ENCODE measurements at regions not wholly inside any gene's neighbourhood (a gene's known extent, or its start where the extent isn't known, plus 50 kb on each side); places are given as distances from the start of the nearest gene placed in this dataset.

DNA sequence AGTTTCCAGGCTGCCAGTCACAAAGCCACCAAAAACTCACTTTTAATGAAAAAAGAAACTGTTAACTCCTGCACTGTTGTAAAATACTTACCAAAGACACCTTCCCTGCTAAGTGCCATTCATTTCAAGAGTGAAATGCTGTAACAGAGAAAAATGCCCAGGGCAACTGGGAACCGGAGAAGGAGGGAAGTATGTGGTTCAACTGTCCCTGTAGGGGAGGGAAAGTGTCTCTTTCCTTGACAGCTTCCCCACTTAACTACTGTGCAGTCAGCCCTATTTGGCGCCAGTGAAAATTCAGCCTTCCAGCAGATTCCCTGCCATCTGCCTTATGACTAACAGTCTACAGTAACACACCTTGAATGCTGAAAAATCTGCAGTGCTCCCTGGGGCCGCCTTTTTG, 789.0 kb downstream of the DIAPH3 start:
- H3K27ac ChIP-seq: no peak overlapping the region
- TF ChIP-seq, protein P1, sequence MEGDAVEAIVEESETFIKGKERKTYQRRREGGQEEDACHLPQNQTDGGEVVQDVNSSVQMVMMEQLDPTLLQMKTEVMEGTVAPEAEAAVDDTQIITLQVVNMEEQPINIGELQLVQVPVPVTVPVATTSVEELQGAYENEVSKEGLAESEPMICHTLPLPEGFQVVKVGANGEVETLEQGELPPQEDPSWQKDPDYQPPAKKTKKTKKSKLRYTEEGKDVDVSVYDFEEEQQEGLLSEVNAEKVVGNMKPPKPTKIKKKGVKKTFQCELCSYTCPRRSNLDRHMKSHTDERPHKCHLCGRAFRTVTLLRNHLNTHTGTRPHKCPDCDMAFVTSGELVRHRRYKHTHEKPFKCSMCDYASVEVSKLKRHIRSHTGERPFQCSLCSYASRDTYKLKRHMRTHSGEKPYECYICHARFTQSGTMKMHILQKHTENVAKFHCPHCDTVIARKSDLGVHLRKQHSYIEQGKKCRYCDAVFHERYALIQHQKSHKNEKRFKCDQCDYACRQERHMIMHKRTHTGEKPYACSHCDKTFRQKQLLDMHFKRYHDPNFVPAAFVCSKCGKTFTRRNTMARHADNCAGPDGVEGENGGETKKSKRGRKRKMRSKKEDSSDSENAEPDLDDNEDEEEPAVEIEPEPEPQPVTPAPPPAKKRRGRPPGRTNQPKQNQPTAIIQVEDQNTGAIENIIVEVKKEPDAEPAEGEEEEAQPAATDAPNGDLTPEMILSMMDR (IDR thresholded peaks at IDR 0.05): no peak
- TF ChIP-seq POLR2A (IDR thresholded peaks at IDR 0.05): no peak
- H3K4me1 ChIP-seq: no peaks in the 10 kb centered on the region
- no peaks in the 10 kb centered on the region for H3K27me3 ChIP-seq
- H3K4me3 ChIP-seq: no peak overlapping the region
- H3K36me3 ChIP-seq: no peaks in the 10 kb centered on the region
- DNase-seq: no peak
- no peaks in the 10 kb centered on the region for H3K9me3 ChIP-seq

DNA sequence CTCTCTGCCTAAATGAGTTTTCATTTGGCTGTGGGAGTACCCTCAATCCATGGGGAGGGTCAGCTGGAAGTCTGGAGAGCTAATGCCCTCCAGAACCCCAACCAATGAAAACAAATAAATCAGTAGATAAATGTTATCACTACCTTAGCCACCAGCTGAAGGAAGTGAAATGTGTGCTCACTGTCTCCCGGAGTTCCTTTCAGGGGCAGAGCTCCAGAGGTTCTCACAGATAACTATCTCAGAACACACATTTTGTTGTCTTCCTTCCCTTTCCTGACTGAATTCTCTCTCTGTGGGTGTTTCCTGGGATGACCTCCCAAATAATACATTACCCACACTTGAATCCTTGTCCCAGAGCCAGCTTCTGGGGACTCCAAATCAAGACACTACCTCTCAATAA, 779.6 kb downstream of the DIAPH3 start:
- H3K27me3 ChIP-seq: no peaks in the 10 kb centered on the region
- DNase-seq: no peak
- no peak overlapping the region for H3K4me3 ChIP-seq
- no peak overlapping the region for H3K27ac ChIP-seq
- no peaks in the 10 kb centered on the region for H3K36me3 ChIP-seq
- no peaks in the 10 kb centered on the region for H3K4me1 ChIP-seq
- TF ChIP-seq, protein P1 (IDR thresholded peaks at IDR 0.05): no peak
- no peak for TF ChIP-seq POLR2A (IDR thresholded peaks at IDR 0.05)
- H3K9me3 ChIP-seq: no peaks in the 10 kb centered on the region

DNA sequence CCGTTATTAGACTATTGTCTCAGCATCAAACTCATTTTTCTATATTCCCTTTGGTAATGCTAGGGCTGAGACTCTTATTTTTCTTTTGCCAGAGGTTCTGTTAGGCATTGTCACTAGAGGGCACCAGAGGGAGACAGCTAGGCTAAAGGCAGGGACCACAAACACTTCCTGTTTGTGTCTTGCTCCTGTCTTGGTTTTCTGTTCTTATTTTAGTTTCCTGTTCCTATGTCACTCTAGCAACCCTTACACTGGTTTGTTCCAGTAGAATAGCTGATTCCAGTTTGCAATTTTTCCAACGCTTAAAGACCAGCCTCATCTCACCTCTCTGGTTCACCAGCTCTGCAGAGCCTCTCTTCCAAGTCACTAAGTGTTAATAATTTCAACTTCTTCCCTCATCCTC, 772.0 kb downstream of the DIAPH3 start:
- Histone ChIP-seq H3K27ac (no peak overlapping the region), H3K9me3 (no peaks in the 10 kb centered on the region)
- peak in 2 of 3 donors; percentile 49 to 70 for DNase-seq

DNA sequence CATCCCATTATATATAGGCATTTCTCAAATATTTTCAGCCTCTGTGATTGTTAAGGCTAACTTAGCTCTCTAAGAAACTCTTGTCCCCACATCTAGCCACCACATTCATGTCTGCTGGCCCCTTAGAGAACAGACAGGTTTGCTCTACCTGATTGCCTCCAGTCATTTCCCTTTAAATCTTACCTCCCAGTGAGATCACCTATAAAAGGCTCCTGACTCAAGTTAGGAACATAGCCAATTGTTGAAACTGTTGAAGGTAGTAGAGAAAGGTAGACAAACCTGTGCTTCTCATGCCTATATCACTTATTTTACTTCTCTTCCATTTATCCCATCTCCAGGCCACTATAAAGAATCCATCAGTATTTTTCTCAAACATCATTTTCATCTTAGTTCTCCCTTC, 771.4 kb downstream of the DIAPH3 start:
- TF ChIP-seq, protein P1 (IDR thresholded peaks at IDR 0.05): no peak
- Histone ChIP-seq H3K9me3 (no peaks in the 10 kb centered on the region), H3K27me3 (no peaks in the 10 kb centered on the region), H3K27ac (no peak overlapping the region), H3K36me3 (no peaks in the 10 kb centered on the region), H3K4me1 (no peaks in the 10 kb centered on the region), H3K4me3 (no peak overlapping the region)
- DNase-seq: no peak

More for the DNA sequence above, 772.0 kb downstream of the DIAPH3 start:
- no peaks in the 10 kb centered on the region for H3K4me1 ChIP-seq
- H3K4me3 ChIP-seq: no peak overlapping the region
- no peaks in the 10 kb centered on the region for H3K27me3 ChIP-seq
- TF ChIP-seq, protein P1 (IDR thresholded peaks at IDR 0.05): peak in 5 of 6 experiments; percentile 28 to 84 (median 81)
- no peak for TF ChIP-seq POLR2A (IDR thresholded peaks at IDR 0.05)
- no peaks in the 10 kb centered on the region for H3K36me3 ChIP-seq

DNA sequence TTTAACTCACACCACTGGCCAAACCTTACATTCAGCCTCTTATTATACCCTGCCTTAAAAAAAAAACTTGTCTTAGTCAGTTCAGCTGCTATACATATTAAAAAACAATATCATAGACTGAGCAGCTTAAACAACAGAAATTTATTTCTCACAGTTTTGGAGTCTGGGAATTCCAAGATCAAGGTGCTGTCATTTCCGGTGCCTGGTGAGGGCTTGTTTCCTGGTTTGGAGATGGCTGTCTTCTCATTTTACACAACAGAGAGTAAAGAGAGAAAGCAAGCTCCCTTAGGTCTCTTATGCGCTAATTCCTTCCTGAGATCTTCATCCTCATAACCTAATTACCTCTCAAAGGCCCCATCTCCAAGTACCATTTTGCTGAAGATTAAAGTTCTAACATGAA, 769.2 kb downstream of the DIAPH3 start:
- Histone ChIP-seq H3K4me3 (no peak overlapping the region), H3K27me3 (no peaks in the 10 kb centered on the region), H3K4me1 (no peaks in the 10 kb centered on the region), H3K36me3 (no peaks in the 10 kb centered on the region), H3K9me3 (no peaks in the 10 kb centered on the region), H3K27ac (no peak overlapping the region)
- DNase-seq: no peak
- TF ChIP-seq, protein P1 (IDR thresholded peaks at IDR 0.05): no peak
- no peak for TF ChIP-seq POLR2A (IDR thresholded peaks at IDR 0.05)

DNA sequence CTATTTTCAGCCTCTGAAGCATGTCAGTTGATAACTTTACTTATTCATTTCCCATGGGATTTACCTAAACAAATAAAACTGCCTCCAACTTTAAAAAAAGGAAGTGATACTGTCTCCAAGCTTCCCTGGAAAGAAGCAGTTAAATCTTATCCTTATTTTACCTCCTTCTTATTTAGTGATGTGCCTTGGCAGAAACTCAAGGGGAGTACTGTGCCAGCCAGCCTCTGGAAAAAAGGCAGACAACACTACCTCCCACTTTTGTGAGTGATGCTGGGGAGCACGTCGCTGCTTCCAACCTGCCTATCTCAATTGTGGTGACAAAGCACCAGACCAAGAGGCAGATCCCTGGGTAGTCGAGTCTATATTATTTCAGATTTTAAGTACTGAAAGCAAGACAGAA, 765.6 kb downstream of the DIAPH3 start:
- no peak for DNase-seq
- Histone ChIP-seq H3K36me3 (no peaks in the 10 kb centered on the region), H3K4me3 (no peak overlapping the region), H3K4me1 (no peaks in the 10 kb centered on the region), H3K27ac (no peak overlapping the region), H3K27me3 (no peaks in the 10 kb centered on the region), H3K9me3 (no peaks in the 10 kb centered on the region)
- TF ChIP-seq, protein P1 (IDR thresholded peaks at IDR 0.05): no peak
- TF ChIP-seq POLR2A (IDR thresholded peaks at IDR 0.05): no peak

Measured in Peyer's patch (tissue), 4 donors.